DND-41 (cell line): ENCODE measurements at regions not wholly inside any gene's neighbourhood (a gene's known extent, or its start where the extent isn't known, plus 50 kb on each side); places are given as distances from the start of the nearest gene placed in this dataset.

Experiments used
- ATAC-seq: fragments of 200-7000 bp; cut with Tn5 transposase; 3 replicates; pipeline ENCODE4 v1.9.1; 2021; ENCODE audit warnings: low read depth; ENCODE audit not compliant: insufficient read depth
- DNase-seq: peaks from one replicate; pipeline ENCODE4 v3.0.0-alpha.2; 2020
- H2AFZ ChIP-seq: 2 replicates; pipeline ENCODE4 v1.6.0; 2012; ENCODE audit warnings: low read depth, low read length
- H3K27ac ChIP-seq: 2 replicates; pipeline ENCODE4 v1.5.1; 2012; ENCODE audit warnings: low read length, inconsistent platforms
- H3K27me3 ChIP-seq: fragments of 200-600 bp; sonication (generic); 2 replicates; pipeline ENCODE4 v1.6.0; 2012; ENCODE audit warnings: low read length, mild to moderate bottlenecking, inconsistent platforms; ENCODE audit not compliant: insufficient read depth, poor library complexity
- H3K36me3 ChIP-seq: 2 replicates; pipeline ENCODE4 v1.5.1; 2012; ENCODE audit warnings: low read length, inconsistent platforms; ENCODE audit not compliant: insufficient read depth
- H3K4me1 ChIP-seq: 2 replicates; pipeline ENCODE4 v1.5.1; 2012; ENCODE audit warnings: mild to moderate bottlenecking, low read length; ENCODE audit not compliant: insufficient read depth
- H3K4me2 ChIP-seq: 2 replicates; pipeline ENCODE4 v1.6.0; 2012; ENCODE audit warnings: mild to moderate bottlenecking, moderate library complexity, low read length, inconsistent platforms; ENCODE audit not compliant: insufficient read depth
- H3K4me3 ChIP-seq, 2 experiments: fragments of 200-600 bp in 1 of 2; shearing (Covaris generic) in 1 of 2; 2 replicates each; pipeline ENCODE4 v1.5.1; 2012 to 2016; ENCODE audit warnings: inconsistent platforms in 2 of 2, low read length in 2 of 2, mild to moderate bottlenecking in 2 of 2, low read depth in 1 of 2, moderate library complexity in 1 of 2
- H3K79me2 ChIP-seq: 2 replicates; pipeline ENCODE4 v1.6.0; 2012; ENCODE audit warnings: low read length, inconsistent platforms; ENCODE audit not compliant: insufficient read depth
- H3K9ac ChIP-seq: 2 replicates; pipeline ENCODE4 v1.6.0; 2012; ENCODE audit warnings: low read depth, mild to moderate bottlenecking, inconsistent platforms, low read length, moderate library complexity
- H3K9me3 ChIP-seq: 2 replicates; pipeline ENCODE4 v1.5.1; 2012; ENCODE audit warnings: low read length, moderate library complexity, mild to moderate bottlenecking, inconsistent platforms; ENCODE audit not compliant: insufficient read depth, severe bottlenecking
- H4K20me1 ChIP-seq: 2 replicates; pipeline ENCODE4 v1.6.0; 2012; ENCODE audit warnings: low read length; ENCODE audit not compliant: insufficient read depth
- EZH2 ChIP-seq: IDR thresholded peaks from 3 replicates; pipeline ENCODE4 v1.6.1; 2012; ENCODE audit warnings: borderline replicate concordance, low read depth, mild to moderate bottlenecking, moderate library complexity, low read length, inconsistent platforms; ENCODE audit not compliant: severe bottlenecking
- TF ChIP-seq, protein P1 (sequence below): IDR thresholded peaks from 2 replicates; pipeline ENCODE4 v1.5.1; 2012; ENCODE audit warnings: borderline replicate concordance, low read length, moderate library complexity, mild to moderate bottlenecking; ENCODE audit not compliant: poor library complexity, severe bottlenecking; ENCODE audit errors: extremely low read depth

DNA sequence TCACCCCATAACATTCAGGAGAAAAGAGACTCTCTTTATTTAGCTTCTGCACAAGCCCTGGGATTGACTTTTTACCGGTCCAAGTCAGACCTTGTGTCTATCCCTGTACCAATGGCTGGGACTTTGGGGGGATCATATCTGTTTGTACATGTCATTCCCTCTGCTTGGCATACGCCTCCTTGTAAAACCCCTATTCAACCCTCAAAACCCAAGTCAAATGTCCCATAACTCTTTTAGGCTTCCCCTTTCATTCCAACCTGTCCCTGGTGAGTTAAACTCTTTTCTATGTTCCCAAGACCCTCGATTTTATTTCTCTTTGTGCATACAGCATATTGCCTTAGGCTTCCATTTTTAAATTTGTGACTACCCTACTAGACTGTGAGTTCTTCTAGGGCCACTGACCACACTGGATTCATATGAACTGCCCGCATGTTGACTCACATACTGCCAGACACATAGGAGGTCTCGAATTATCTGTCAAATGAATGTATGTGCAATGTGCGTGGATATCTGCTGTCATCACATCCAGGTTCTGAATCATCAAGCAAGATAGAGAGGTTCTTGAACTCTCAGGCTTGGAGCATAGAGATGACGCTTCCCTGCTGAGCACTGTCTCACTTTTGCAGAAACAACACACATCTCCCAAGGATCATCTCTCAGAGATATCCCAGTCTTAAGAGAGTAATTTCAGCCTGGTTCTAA lies 548.6 kb upstream of the TBX3 start:
- no peaks in the 10 kb centered on the region for H3K79me2 ChIP-seq
- H3K9me3 ChIP-seq = no peaks in the 10 kb centered on the region
- H3K4me2 ChIP-seq = no peak overlapping the region
- TF ChIP-seq EZH2 = no peak
- TF ChIP-seq, protein P1, sequence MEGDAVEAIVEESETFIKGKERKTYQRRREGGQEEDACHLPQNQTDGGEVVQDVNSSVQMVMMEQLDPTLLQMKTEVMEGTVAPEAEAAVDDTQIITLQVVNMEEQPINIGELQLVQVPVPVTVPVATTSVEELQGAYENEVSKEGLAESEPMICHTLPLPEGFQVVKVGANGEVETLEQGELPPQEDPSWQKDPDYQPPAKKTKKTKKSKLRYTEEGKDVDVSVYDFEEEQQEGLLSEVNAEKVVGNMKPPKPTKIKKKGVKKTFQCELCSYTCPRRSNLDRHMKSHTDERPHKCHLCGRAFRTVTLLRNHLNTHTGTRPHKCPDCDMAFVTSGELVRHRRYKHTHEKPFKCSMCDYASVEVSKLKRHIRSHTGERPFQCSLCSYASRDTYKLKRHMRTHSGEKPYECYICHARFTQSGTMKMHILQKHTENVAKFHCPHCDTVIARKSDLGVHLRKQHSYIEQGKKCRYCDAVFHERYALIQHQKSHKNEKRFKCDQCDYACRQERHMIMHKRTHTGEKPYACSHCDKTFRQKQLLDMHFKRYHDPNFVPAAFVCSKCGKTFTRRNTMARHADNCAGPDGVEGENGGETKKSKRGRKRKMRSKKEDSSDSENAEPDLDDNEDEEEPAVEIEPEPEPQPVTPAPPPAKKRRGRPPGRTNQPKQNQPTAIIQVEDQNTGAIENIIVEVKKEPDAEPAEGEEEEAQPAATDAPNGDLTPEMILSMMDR = no peak
- no peak overlapping the region for H2AFZ ChIP-seq
- H3K4me1 ChIP-seq = no peaks in the 10 kb centered on the region
- H3K27me3 ChIP-seq = no peaks in the 10 kb centered on the region
- H3K36me3 ChIP-seq = no peaks in the 10 kb centered on the region
- H3K4me3 ChIP-seq = no peak overlapping the region
- no peak overlapping the region for H3K27ac ChIP-seq
- no peaks in the 10 kb centered on the region for H4K20me1 ChIP-seq
- H3K9ac ChIP-seq = no peak overlapping the region
- DNase-seq (no peak), ATAC-seq (no peak)

GRCh38 chr12:115230606-115231005 lies 546.6 kb upstream of the TBX3 start:
- Histone ChIP-seq H3K4me1 (no peaks in the 10 kb centered on the region), H4K20me1 (no peaks in the 10 kb centered on the region), H3K79me2 (no peaks in the 10 kb centered on the region), H3K4me3 (no peak overlapping the region), H3K9ac (no peak overlapping the region), H3K9me3 (no peaks in the 10 kb centered on the region), H3K27me3 (no peaks in the 10 kb centered on the region), H3K36me3 (no peaks in the 10 kb centered on the region), H3K27ac (no peak overlapping the region), H2AFZ (no peak overlapping the region), H3K4me2 (no peak overlapping the region)
- DNase-seq (no peak), ATAC-seq (no peak)
- TF ChIP-seq, protein P1 = no peak
- TF ChIP-seq EZH2 = no peak

DNA sequence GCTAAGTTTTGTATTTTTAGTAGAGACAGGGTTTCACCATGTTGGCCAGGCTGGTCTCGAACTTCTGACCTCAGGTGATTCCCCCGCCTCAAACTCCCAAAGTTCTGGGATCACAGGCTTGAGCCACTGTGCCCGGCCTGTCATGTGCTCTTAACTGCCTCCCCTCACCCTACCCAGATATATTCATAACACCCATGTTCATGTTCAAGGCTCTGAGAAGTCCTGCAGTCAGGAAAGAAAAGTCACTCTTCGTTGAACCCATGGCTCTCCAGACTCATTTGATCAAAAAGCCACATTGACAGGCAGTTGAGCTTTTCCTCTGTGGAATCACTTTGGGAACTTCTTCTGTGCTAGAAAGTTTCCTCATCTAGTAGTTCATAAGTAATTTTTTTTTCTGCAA lies 545.5 kb upstream of the TBX3 start:
- ATAC-seq (no peak), DNase-seq (no peak)
- H3K27ac ChIP-seq = no peak overlapping the region
- no peak overlapping the region for H3K9ac ChIP-seq
- no peaks in the 10 kb centered on the region for H3K27me3 ChIP-seq
- H3K4me2 ChIP-seq = no peak overlapping the region
- H3K79me2 ChIP-seq = no peaks in the 10 kb centered on the region
- H3K9me3 ChIP-seq = no peaks in the 10 kb centered on the region
- no peaks in the 10 kb centered on the region for H3K36me3 ChIP-seq
- no peak for TF ChIP-seq EZH2
- TF ChIP-seq, protein P1 = no peak
- H2AFZ ChIP-seq = no peak overlapping the region
- no peaks in the 10 kb centered on the region for H4K20me1 ChIP-seq
- no peak overlapping the region for H3K4me3 ChIP-seq
- no peaks in the 10 kb centered on the region for H3K4me1 ChIP-seq

DNA sequence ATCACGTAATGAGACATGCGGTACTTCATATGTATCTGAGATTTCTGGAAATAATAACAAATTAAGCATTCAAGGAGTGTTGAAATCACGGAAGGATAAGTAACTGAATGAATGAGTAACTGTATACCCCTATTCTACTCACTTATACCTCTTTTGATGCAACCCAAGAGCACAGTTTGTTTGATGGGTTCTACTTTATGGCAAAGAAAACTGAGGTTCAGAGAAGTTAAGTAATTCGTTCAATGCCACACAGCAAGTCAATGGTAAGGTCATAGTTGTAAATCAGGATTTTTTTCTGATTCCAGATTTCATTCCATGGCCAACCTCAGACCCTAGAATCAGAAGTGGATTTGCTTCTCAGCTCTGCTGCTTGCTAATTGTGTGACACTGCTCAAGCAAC lies 544.5 kb upstream of the TBX3 start:
- ATAC-seq (no peak), DNase-seq (no peak)
- TF ChIP-seq, protein P1 = no peak
- no peak for TF ChIP-seq EZH2
- no peaks in the 10 kb centered on the region for H3K36me3 ChIP-seq
- no peak overlapping the region for H3K9ac ChIP-seq
- H3K4me3 ChIP-seq = no peak overlapping the region
- no peaks in the 10 kb centered on the region for H3K27me3 ChIP-seq
- H3K27ac ChIP-seq = no peak overlapping the region
- H3K4me1 ChIP-seq = no peaks in the 10 kb centered on the region
- H2AFZ ChIP-seq = no peak overlapping the region
- H4K20me1 ChIP-seq = no peaks in the 10 kb centered on the region
- no peaks in the 10 kb centered on the region for H3K9me3 ChIP-seq
- H3K4me2 ChIP-seq = no peak overlapping the region
- H3K79me2 ChIP-seq = no peaks in the 10 kb centered on the region
